ENCODE measurements at regions not wholly inside any gene's neighbourhood (a gene's known extent, or its start where the extent isn't known, plus 50 kb on each side); places are given as distances from the start of the nearest gene placed in this dataset.

DNA sequence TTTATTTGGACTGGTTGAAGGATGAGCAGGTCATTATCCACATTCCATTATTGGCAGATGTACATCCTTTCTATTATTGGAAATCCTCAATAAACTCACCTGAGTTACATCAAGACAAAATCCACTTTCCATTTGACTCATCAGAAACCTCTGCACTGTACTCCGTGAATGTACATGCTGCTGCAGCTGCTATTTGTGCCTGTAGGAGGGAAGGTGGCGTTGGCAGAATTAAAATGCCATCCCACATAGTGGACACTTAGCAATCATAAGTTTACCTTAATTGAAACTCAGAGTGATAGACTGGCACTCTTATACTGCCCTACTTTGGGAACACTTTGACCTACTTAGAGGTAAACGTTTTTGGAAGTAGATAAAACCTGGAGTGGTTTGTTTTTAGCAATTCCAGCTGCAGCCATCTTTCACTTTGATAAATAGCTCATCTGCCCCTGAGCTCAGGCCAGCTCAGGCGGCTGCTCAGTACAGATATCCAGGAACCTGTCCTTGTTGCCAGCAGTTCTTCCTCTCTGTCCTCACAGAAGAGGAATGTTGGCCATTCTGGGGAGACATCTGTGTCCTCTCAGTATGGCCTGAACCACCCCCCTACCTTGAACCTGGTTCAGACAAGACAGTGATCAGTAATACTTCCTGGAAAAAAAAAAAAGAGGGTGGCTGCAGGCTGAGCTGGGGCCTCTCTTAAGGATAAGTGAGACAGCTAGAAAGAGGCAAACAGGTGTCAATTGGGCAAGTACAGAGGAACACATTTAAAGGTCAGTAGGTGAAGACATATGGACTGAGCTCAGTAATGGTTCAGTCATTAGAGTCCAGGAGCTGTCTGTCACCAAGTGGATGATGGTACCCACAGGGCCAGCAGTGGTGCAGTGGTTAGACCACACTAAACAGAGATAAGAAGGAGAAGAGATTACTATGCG lies 153.4 kb upstream of the UMPS start:
- Mint-ChIP-seq H3K9me3 (ENCODE audit: unreplicated experiment) (no peaks in the 10 kb centered on the region), H3K4me3 (ENCODE audit: unreplicated experiment) (no peak overlapping the region), H3K4me1 (ENCODE audit: insufficient read depth, unreplicated experiment) (peaks cover 6% of the 10 kb centered on the region), H3K36me3 (ENCODE audit: insufficient read depth, unreplicated experiment) (no peaks in the 10 kb centered on the region), H3K27ac (ENCODE audit: low read depth, unreplicated experiment) (no peak overlapping the region), H3K27me3 (ENCODE audit: insufficient read depth, unreplicated experiment) (no peaks in the 10 kb centered on the region)
- intact Hi-C loops (cut with micrococcal nuclease): no loop called here
- no peak for DNase-seq (ENCODE audit: unreplicated experiment)
- CTCF ChIA-PET: interaction anchor here (0.7 to 3.1 kb wide), 5 partner anchors 11 to 112 kb away, joined by 4 to 19 read pairs (median 7); no protein-coding TSS in a partner anchor
- no TSS peak for BruUV-seq (replicated peaks)
- TF ChIP-seq, protein P1, sequence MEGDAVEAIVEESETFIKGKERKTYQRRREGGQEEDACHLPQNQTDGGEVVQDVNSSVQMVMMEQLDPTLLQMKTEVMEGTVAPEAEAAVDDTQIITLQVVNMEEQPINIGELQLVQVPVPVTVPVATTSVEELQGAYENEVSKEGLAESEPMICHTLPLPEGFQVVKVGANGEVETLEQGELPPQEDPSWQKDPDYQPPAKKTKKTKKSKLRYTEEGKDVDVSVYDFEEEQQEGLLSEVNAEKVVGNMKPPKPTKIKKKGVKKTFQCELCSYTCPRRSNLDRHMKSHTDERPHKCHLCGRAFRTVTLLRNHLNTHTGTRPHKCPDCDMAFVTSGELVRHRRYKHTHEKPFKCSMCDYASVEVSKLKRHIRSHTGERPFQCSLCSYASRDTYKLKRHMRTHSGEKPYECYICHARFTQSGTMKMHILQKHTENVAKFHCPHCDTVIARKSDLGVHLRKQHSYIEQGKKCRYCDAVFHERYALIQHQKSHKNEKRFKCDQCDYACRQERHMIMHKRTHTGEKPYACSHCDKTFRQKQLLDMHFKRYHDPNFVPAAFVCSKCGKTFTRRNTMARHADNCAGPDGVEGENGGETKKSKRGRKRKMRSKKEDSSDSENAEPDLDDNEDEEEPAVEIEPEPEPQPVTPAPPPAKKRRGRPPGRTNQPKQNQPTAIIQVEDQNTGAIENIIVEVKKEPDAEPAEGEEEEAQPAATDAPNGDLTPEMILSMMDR (IDR thresholded peaks at IDR 0.05; ENCODE audit: unreplicated experiment): no peak
- POLR2A ChIA-PET: interaction anchor here (0.6 to 1.8 kb wide), 2 partner anchors 24 to 105 kb away, joined by 3 to 5 read pairs; no protein-coding TSS in a partner anchor

DNA sequence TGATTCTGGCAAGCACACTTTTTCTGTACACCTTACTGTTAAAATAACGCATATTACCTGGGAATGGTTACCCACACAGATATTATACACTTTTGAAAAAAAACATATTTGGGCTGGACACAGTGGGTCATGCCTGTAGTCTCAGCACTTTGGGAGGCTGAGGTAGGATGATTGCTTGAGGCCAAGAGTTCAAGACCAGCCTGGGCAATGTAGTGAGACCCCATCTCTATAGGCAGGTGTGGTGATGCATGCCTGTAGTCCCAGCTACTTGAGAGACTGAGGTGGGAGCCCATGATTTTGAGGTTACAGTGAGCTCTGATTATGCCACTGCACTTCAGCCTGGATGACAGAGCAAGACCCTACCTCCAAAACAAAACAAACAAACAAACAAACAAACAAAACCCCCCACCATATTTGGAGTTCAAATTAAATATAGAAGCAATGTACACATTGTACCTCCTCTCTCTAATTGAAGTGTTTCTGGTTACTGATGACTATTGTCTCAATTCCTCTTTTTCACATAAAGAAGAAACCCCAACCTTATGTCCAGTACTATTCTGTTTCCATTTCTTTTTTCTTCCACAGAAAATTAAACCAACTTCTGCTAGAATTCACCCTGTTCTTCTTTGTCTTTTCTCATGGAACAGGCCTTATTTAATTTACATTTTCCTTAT lies 152.6 kb upstream of the UMPS start:
- intact Hi-C loops (cut with micrococcal nuclease): no loop called here
- H3K4me1 Mint-ChIP-seq (ENCODE audit: insufficient read depth, unreplicated experiment): peaks cover 6% of the 10 kb centered on the region
- TF ChIP-seq, protein P1 (IDR thresholded peaks at IDR 0.05; ENCODE audit: unreplicated experiment): no peak
- ChIA-PET CTCF (interaction anchor here (0.7 to 3.1 kb wide), 4 partner anchors 12 to 111 kb away, joined by 5 to 19 read pairs (median 10); no protein-coding TSS in a partner anchor), POLR2A (interaction anchor here (0.6 to 1.8 kb wide), 2 partner anchors 23 to 104 kb away, joined by 3 to 5 read pairs; no protein-coding TSS in a partner anchor)
- no peaks in the 10 kb centered on the region for H3K27me3 Mint-ChIP-seq (ENCODE audit: insufficient read depth, unreplicated experiment)
- H3K4me3 Mint-ChIP-seq (ENCODE audit: unreplicated experiment): no peak overlapping the region
- no peaks in the 10 kb centered on the region for H3K36me3 Mint-ChIP-seq (ENCODE audit: insufficient read depth, unreplicated experiment)
- DNase-seq (ENCODE audit: unreplicated experiment): no peak
- BruUV-seq (replicated peaks): no TSS peak
- no peak overlapping the region for H3K27ac Mint-ChIP-seq (ENCODE audit: low read depth, unreplicated experiment)
- no peaks in the 10 kb centered on the region for H3K9me3 Mint-ChIP-seq (ENCODE audit: unreplicated experiment)

DNA sequence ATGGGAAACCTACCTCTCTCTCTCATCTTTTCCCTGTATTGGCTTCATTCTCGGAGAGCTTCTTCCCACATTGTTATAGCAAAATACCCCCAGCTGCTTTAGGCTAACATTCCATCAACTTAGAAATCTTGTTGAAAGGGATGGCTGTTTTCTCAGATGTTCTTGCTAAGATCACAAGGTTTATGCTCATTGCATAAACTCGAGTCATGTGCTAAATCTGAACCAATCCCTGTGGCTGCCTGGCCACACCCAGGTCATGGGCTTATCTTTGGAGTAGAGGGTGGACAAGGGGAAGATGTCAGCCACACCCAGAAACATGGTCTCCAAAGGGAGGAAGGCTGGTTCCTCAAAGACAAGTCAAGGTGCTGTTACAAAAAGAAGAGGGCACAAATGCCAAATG lies 150.6 kb upstream of the UMPS start:
- no peak for DNase-seq (ENCODE audit: unreplicated experiment)
- CTCF ChIA-PET: interaction anchor here (1.3 kb wide), 1 partner anchor 109 kb away, joined by 4 read pairs; no protein-coding TSS in a partner anchor
- intact Hi-C loops (cut with micrococcal nuclease): no loop called here
- TF ChIP-seq, protein P1 (IDR thresholded peaks at IDR 0.05; ENCODE audit: unreplicated experiment): no peak
- H3K4me1 Mint-ChIP-seq (ENCODE audit: insufficient read depth, unreplicated experiment): no peaks in the 10 kb centered on the region
- no peaks in the 10 kb centered on the region for H3K36me3 Mint-ChIP-seq (ENCODE audit: insufficient read depth, unreplicated experiment)
- no peak overlapping the region for H3K27ac Mint-ChIP-seq (ENCODE audit: low read depth, unreplicated experiment)
- H3K9me3 Mint-ChIP-seq (ENCODE audit: unreplicated experiment): no peaks in the 10 kb centered on the region
- peaks cover 19% of the 10 kb centered on the region for H3K27me3 Mint-ChIP-seq (ENCODE audit: insufficient read depth, unreplicated experiment)
- BruUV-seq (replicated peaks): no TSS peak
- POLR2A ChIA-PET: no interaction called here
- no peak overlapping the region for H3K4me3 Mint-ChIP-seq (ENCODE audit: unreplicated experiment)

DNA sequence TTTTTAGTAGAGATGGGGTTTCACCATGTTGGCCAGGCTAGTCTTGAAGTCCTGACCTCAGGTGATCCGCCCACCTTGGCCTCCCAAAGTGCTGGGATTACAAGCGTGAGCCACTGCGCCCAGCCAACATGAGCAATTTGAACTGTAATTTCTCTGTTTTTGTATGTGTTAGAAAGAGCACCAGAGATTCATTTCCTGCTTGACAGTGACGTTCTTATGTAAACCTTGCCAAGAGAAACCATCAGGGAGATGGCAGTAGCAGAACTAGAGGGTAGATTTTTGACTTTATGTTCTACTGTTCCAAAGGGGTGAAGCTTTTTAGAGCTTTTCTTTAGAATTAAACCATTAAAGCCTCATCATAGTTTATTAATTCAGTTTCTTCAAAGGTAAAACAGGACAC lies 148.1 kb upstream of the UMPS start:
- Mint-ChIP-seq H3K4me3 (ENCODE audit: unreplicated experiment) (no peak overlapping the region), H3K27ac (ENCODE audit: low read depth, unreplicated experiment) (no peak overlapping the region), H3K9me3 (ENCODE audit: unreplicated experiment) (no peaks in the 10 kb centered on the region), H3K4me1 (ENCODE audit: insufficient read depth, unreplicated experiment) (no peaks in the 10 kb centered on the region), H3K27me3 (ENCODE audit: insufficient read depth, unreplicated experiment) (peaks cover 43% of the 10 kb centered on the region), H3K36me3 (ENCODE audit: insufficient read depth, unreplicated experiment) (no peaks in the 10 kb centered on the region)
- CTCF ChIA-PET: interaction anchor here (0.6 to 0.7 kb wide), 2 partner anchors 18 to 60 kb away, joined by 3 to 4 read pairs; no protein-coding TSS in a partner anchor
- BruUV-seq (replicated peaks): no TSS peak
- intact Hi-C loops (cut with micrococcal nuclease): no loop called here
- POLR2A ChIA-PET: no interaction called here
- DNase-seq (ENCODE audit: unreplicated experiment): no peak
- TF ChIP-seq, protein P1 (IDR thresholded peaks at IDR 0.05; ENCODE audit: unreplicated experiment): no peak

Data from MCF 10A (cell line).